ENCODE measurements at regions not wholly inside any gene's neighbourhood (a gene's known extent, or its start where the extent isn't known, plus 50 kb on each side); places are given as distances from the start of the nearest gene placed in this dataset.

GRCh38 chrX:5042563-5042962 is 1186.1 kb downstream of the NLGN4X start:
- TF ChIP-seq CTCF (IDR thresholded peaks at IDR 0.05), result no peak
- no peaks in the 10 kb centered on the region for H3K27me3 ChIP-seq
- DNase-seq, result no peak

GRCh38 chrX:5031792-5032191 is 1196.9 kb downstream of the NLGN4X start:
- H3K9me3 ChIP-seq, result no peaks in the 10 kb centered on the region
- TF ChIP-seq CTCF (IDR thresholded peaks at IDR 0.05) (no peak), POLR2A (IDR thresholded peaks at IDR 0.05) (no peak)
- no peaks in the 10 kb centered on the region for H3K27me3 ChIP-seq
- H3K4me3 ChIP-seq, result no peak overlapping the region
- H3K4me1 ChIP-seq, result no peaks in the 10 kb centered on the region
- DNase-seq, result no peak
- H3K27ac ChIP-seq, result no peak overlapping the region
- H3K36me3 ChIP-seq, result no peaks in the 10 kb centered on the region

More at GRCh38 chrX:5042563-5042962, 1186.1 kb downstream of the NLGN4X start:
- H3K4me3 ChIP-seq, result no peak overlapping the region
- no peak overlapping the region for H3K27ac ChIP-seq
- H3K36me3 ChIP-seq, result no peaks in the 10 kb centered on the region
- H3K4me1 ChIP-seq, result no peaks in the 10 kb centered on the region
- no peaks in the 10 kb centered on the region for H3K9me3 ChIP-seq

GRCh38 chrX:5015451-5015850 is 1213.2 kb downstream of the NLGN4X start:
- no peaks in the 10 kb centered on the region for H3K27me3 ChIP-seq
- H3K4me1 ChIP-seq, result no peaks in the 10 kb centered on the region
- DNase-seq, result no peak
- no peak overlapping the region for H3K27ac ChIP-seq
- no peaks in the 10 kb centered on the region for H3K9me3 ChIP-seq
- no peaks in the 10 kb centered on the region for H3K36me3 ChIP-seq
- H3K4me3 ChIP-seq, result no peak overlapping the region
- TF ChIP-seq CTCF (IDR thresholded peaks at IDR 0.05) (no peak), POLR2A (IDR thresholded peaks at IDR 0.05) (no peak)

- TF ChIP-seq POLR2A (IDR thresholded peaks at IDR 0.05) (no peak), CTCF (IDR thresholded peaks at IDR 0.05) (no peak)
- H3K27me3 ChIP-seq, result no peaks in the 10 kb centered on the region
- H3K27ac ChIP-seq, result no peak overlapping the region
- H3K4me3 ChIP-seq, result no peak overlapping the region
- no peaks in the 10 kb centered on the region for H3K9me3 ChIP-seq
- H3K4me1 ChIP-seq, result no peaks in the 10 kb centered on the region
- H3K36me3 ChIP-seq, result no peaks in the 10 kb centered on the region
- DNase-seq, result no peak
Observed at GRCh38 chrX:4994855-4995254, 1233.8 kb downstream of the NLGN4X start.

GRCh38 chrX:4978613-4979012 is 1250.1 kb downstream of the NLGN4X start:
- Histone ChIP-seq H3K36me3 (no peaks in the 10 kb centered on the region), H3K4me3 (no peak overlapping the region), H3K27me3 (no peaks in the 10 kb centered on the region), H3K27ac (no peak overlapping the region), H3K4me1 (no peaks in the 10 kb centered on the region), H3K9me3 (no peaks in the 10 kb centered on the region)
- no peak for DNase-seq
- TF ChIP-seq POLR2A (IDR thresholded peaks at IDR 0.05), result no peak
- no peak for TF ChIP-seq CTCF (IDR thresholded peaks at IDR 0.05)

- no peak for TF ChIP-seq POLR2A (IDR thresholded peaks at IDR 0.05)
- no peak for TF ChIP-seq CTCF (IDR thresholded peaks at IDR 0.05)
- Histone ChIP-seq H3K36me3 (no peaks in the 10 kb centered on the region), H3K4me3 (no peak overlapping the region), H3K27me3 (no peaks in the 10 kb centered on the region), H3K9me3 (no peaks in the 10 kb centered on the region), H3K27ac (no peak overlapping the region), H3K4me1 (no peaks in the 10 kb centered on the region)
- no peak for DNase-seq
Observed at GRCh38 chrX:4971646-4972045, 1257.0 kb downstream of the NLGN4X start.

Data from Peyer's patch (tissue), 4 donors.